ENCODE measurements at regions not wholly inside any gene's neighbourhood (a gene's known extent, or its start where the extent isn't known, plus 50 kb on each side); places are given as distances from the start of the nearest gene placed in this dataset.

- no peak overlapping the region for H3K27ac ChIP-seq
- no peaks in the 10 kb centered on the region for H3K36me3 ChIP-seq (ENCODE audit: insufficient read depth, low read length)
- H3K9ac ChIP-seq (ENCODE audit: insufficient read length), result no peak overlapping the region
- H3K4me3 ChIP-seq, result no peak overlapping the region
- no peaks in the 10 kb centered on the region for H3K9me3 ChIP-seq (ENCODE audit: low read depth, low read length)
- no peak for DNase-seq (ENCODE audit: low read depth, low spot score)
- TF ChIP-seq POLR2AphosphoS5 (IDR thresholded peaks at IDR 0.05; ENCODE audit: borderline replicate concordance, low read depth, low read length) (no peak), EZH2 (IDR thresholded peaks at IDR 0.05) (no peak), FOXP2 (optimal IDR thresholded peaks at IDR 0.05; ENCODE audit: control extremely low read depth, extremely low read length, insufficient read depth) (no peak)
Observed at GRCh38 chr1:164320790-164321731, 237.9 kb upstream of the PBX1 start.

- Histone ChIP-seq H3K27ac (no peak overlapping the region), H3K4me3 (no peak overlapping the region), H3K9ac (ENCODE audit: insufficient read length) (no peak overlapping the region), H3K36me3 (ENCODE audit: insufficient read depth, low read length) (no peaks in the 10 kb centered on the region), H3K9me3 (ENCODE audit: low read depth, low read length) (no peaks in the 10 kb centered on the region)
- TF ChIP-seq EZH2 (IDR thresholded peaks at IDR 0.05) (no peak), FOXP2 (optimal IDR thresholded peaks at IDR 0.05; ENCODE audit: control extremely low read depth, extremely low read length, insufficient read depth) (no peak), POLR2AphosphoS5 (IDR thresholded peaks at IDR 0.05; ENCODE audit: borderline replicate concordance, low read depth, low read length) (no peak)
- DNase-seq (ENCODE audit: low read depth, low spot score), result no peak
Observed at GRCh38 chr1:164325786-164326185, 233.2 kb upstream of the PBX1 start.

GRCh38 chr1:164333387-164333786 lies 225.6 kb upstream of the PBX1 start:
- Histone ChIP-seq H3K9me3 (ENCODE audit: low read depth, low read length) (no peaks in the 10 kb centered on the region), H3K36me3 (ENCODE audit: insufficient read depth, low read length) (no peaks in the 10 kb centered on the region), H3K4me3 (no peak overlapping the region), H3K9ac (ENCODE audit: insufficient read length) (no peak overlapping the region), H3K27ac (no peak overlapping the region)
- TF ChIP-seq POLR2AphosphoS5 (IDR thresholded peaks at IDR 0.05; ENCODE audit: borderline replicate concordance, low read depth, low read length), result no peak
- TF ChIP-seq FOXP2 (optimal IDR thresholded peaks at IDR 0.05; ENCODE audit: control extremely low read depth, extremely low read length, insufficient read depth), result no peak
- no peak for TF ChIP-seq EZH2 (IDR thresholded peaks at IDR 0.05)
- no peak for DNase-seq (ENCODE audit: low read depth, low spot score)

GRCh38 chr1:164337394-164337793 lies 221.6 kb upstream of the PBX1 start:
- Histone ChIP-seq H3K9ac (ENCODE audit: insufficient read length) (no peak overlapping the region), H3K9me3 (ENCODE audit: low read depth, low read length) (no peaks in the 10 kb centered on the region), H3K4me3 (no peak overlapping the region), H3K27ac (no peak overlapping the region), H3K36me3 (ENCODE audit: insufficient read depth, low read length) (no peaks in the 10 kb centered on the region)
- no peak for DNase-seq (ENCODE audit: low read depth, low spot score)
- TF ChIP-seq POLR2AphosphoS5 (IDR thresholded peaks at IDR 0.05; ENCODE audit: borderline replicate concordance, low read depth, low read length), result no peak

- H3K36me3 ChIP-seq (ENCODE audit: insufficient read depth, low read length), result no peaks in the 10 kb centered on the region
- TF ChIP-seq EZH2 (IDR thresholded peaks at IDR 0.05) (no peak), POLR2AphosphoS5 (IDR thresholded peaks at IDR 0.05; ENCODE audit: borderline replicate concordance, low read depth, low read length) (no peak), FOXP2 (optimal IDR thresholded peaks at IDR 0.05; ENCODE audit: control extremely low read depth, extremely low read length, insufficient read depth) (no peak)
- no peaks in the 10 kb centered on the region for H3K9me3 ChIP-seq (ENCODE audit: low read depth, low read length)
- no peak for DNase-seq (ENCODE audit: low read depth, low spot score)
- no peak overlapping the region for H3K27ac ChIP-seq
- H3K9ac ChIP-seq (ENCODE audit: insufficient read length), result no peak overlapping the region
- H3K4me3 ChIP-seq, result no peak overlapping the region
Observed at GRCh38 chr1:164337885-164338284, 221.1 kb upstream of the PBX1 start.

GRCh38 chr1:164343189-164343588 lies 215.8 kb upstream of the PBX1 start:
- TF ChIP-seq EZH2 (IDR thresholded peaks at IDR 0.05) (no peak), FOXP2 (optimal IDR thresholded peaks at IDR 0.05; ENCODE audit: control extremely low read depth, extremely low read length, insufficient read depth) (no peak), POLR2AphosphoS5 (IDR thresholded peaks at IDR 0.05; ENCODE audit: borderline replicate concordance, low read depth, low read length) (no peak)
- no peak overlapping the region for H3K4me3 ChIP-seq
- no peak overlapping the region for H3K9ac ChIP-seq (ENCODE audit: insufficient read length)
- H3K27ac ChIP-seq, result no peak overlapping the region
- no peak for DNase-seq (ENCODE audit: low read depth, low spot score)
- H3K36me3 ChIP-seq (ENCODE audit: insufficient read depth, low read length), result no peaks in the 10 kb centered on the region
- H3K9me3 ChIP-seq (ENCODE audit: low read depth, low read length), result no peaks in the 10 kb centered on the region

GRCh38 chr1:164347980-164348379 lies 211.0 kb upstream of the PBX1 start:
- Histone ChIP-seq H3K27ac (no peak overlapping the region), H3K4me3 (no peak overlapping the region), H3K36me3 (ENCODE audit: insufficient read depth, low read length) (no peaks in the 10 kb centered on the region), H3K9me3 (ENCODE audit: low read depth, low read length) (peaks cover 4% of the 10 kb centered on the region; the same call in 1 of the 2 replicates), H3K9ac (ENCODE audit: insufficient read length) (no peak overlapping the region)
- no peak for DNase-seq (ENCODE audit: low read depth, low spot score)
- TF ChIP-seq EZH2 (IDR thresholded peaks at IDR 0.05) (no peak), FOXP2 (optimal IDR thresholded peaks at IDR 0.05; ENCODE audit: control extremely low read depth, extremely low read length, insufficient read depth) (no peak), POLR2AphosphoS5 (IDR thresholded peaks at IDR 0.05; ENCODE audit: borderline replicate concordance, low read depth, low read length) (no peak)

GRCh38 chr1:164356511-164356910 lies 202.5 kb upstream of the PBX1 start:
- DNase-seq (ENCODE audit: low read depth, low spot score), result no peak
- Histone ChIP-seq H3K4me3 (no peak overlapping the region), H3K27ac (no peak overlapping the region), H3K36me3 (ENCODE audit: insufficient read depth, low read length) (no peaks in the 10 kb centered on the region), H3K9me3 (ENCODE audit: low read depth, low read length) (no peaks in the 10 kb centered on the region), H3K9ac (ENCODE audit: insufficient read length) (no peak overlapping the region)
- TF ChIP-seq EZH2 (IDR thresholded peaks at IDR 0.05), result no peak
- no peak for TF ChIP-seq FOXP2 (optimal IDR thresholded peaks at IDR 0.05; ENCODE audit: control extremely low read depth, extremely low read length, insufficient read depth)
- no peak for TF ChIP-seq POLR2AphosphoS5 (IDR thresholded peaks at IDR 0.05; ENCODE audit: borderline replicate concordance, low read depth, low read length)
